Left forelimb (tissue), 1 donor: ENCODE measurements at regions not wholly inside any gene's neighbourhood (a gene's known extent, or its start where the extent isn't known, plus 50 kb on each side); places are given as distances from the start of the nearest gene placed in this dataset.

Experiments
- DNase-seq: peaks from one replicate; pipeline ENCODE4 v3.0.0-alpha.2; 2018; ENCODE audit warnings: low spot score

DNA sequence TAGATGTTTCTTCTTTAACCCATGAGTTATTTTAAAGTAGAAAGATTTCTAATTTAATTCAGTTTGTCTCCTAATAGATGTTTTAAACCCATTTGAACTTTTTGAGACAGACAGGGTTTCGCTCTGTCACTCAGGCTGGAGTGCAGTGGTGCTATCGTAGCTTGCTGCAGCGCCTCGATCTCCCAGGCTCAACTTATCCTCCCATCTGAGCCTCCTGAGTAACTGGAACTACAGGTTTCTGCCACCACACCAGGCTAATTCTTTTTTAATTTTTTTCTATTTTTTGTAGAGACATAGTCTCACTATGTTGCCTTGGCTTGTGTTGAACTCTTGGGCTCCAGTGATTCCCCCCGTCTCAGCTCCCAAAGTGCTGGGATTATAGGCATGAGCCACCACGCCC, 53.0 kb upstream of the RAB18 start:
- no peak for DNase-seq

DNA sequence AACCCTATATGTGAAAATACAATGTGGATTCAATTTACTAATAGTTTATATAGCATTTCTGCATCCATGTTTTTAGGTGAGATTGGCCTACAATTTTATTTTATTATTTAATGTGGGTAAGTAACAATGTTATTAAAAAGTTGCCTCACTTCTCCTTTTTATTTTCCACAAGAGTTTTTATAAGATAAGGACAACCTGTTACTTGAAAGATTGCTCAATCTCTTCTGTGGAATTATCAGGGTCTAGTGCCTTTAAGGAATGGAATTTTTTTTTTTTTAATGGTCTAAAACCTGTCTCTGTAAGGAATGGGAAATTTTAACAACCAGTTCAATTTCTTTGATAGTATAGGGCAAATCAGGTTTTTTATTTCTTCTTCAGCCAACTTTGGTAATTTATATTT, 53.9 kb upstream of the RAB18 start:
- no peak for DNase-seq

DNA sequence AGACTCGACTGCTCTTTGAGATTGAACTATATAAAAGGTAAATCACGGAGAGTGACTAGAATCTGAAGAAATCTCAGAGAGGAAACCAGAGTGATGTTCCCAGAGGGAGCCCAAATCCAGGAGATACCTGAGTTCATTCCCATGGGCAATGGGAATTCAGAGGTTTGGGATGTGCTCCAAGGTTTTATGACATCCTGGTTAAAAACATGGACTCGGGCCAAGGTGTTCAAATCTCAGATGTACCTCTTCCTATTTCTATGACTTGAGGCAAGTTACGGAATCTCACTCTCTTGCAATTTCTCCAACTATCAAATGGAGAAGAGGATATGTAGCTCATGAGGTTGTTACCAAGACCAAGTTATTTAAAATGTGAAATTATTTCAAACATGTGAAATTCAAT, 54.5 kb upstream of the RAB18 start:
- DNase-seq, result no peak

DNA sequence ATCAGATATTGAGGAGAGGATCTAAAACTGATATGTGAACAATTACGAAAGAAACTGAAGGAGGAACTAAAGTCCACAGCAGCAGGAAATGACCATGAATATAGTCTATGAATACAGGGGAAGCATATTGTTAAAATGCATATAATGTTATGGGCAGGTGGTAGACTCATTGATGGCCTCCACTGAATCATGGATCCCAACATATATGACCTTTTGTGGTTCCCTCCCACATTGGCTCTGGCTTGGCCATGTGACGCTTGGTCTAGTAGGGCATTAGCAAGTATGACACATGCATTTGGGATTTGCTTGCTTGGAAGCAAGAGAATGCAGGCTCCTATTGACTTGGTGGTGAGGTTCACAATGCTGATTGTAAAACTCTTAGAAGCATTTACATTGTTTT, 55.2 kb upstream of the RAB18 start:
- no peak for DNase-seq

DNA sequence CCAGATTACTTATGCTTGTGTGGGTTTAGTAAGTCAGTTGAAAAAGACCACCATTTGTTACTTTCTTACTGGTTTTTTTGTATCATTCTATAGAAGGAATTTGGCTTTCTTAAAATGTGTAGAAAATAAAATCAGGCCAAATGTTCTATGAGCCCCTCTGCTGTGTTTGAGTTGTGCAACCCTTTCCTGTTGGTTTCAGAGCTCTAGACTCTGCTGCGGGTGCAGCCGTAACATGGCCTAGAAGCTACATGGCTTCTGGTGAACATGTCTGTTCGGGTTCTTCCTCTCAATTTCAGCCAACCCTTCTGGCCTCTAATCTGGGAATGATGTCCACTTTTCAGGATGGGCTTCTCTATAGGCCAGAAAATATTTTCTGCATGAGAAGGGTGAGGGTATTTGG, 56.6 kb upstream of the RAB18 start:
- no peak for DNase-seq

DNA sequence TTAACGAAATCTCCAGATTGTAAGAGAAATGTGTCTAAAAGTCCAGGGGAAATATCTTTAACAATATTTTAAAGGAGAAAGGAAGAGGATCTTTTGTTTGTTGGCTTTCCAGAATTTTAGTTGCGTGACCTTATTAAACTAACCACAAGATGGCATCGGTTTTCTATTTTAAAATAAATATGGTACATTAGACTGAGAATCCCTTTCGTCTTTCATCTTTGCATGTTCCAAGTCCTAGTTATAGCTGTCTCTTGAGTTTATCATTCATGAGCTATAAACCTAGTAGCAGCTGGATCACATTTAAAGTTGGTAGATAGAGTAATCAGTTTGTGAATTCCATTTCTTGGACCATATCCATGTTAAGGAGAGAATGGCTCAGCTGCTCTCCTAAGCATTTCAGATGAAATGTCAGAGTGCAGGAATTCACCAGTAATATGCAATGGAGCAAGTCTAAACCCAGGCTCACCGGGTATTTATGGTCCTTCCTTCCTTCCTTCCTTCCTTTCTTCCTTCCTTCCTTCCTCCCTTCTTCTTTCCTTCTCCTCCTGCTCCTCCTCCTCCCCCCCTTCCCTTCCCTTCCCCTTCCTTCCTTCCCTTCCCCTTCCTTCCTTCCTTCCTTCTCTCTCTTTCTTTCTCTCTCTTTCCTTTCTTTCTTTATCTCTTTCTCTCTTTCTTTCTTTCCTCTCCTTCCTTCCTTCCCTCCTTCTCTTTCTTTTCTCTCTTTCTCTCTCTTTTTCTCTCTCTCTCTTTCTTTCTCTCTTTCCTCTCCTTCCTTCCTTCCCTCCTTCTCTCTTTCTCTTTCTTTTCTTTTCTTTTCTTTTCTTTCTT, 57.8 kb upstream of the RAB18 start:
- no peak for DNase-seq

DNA sequence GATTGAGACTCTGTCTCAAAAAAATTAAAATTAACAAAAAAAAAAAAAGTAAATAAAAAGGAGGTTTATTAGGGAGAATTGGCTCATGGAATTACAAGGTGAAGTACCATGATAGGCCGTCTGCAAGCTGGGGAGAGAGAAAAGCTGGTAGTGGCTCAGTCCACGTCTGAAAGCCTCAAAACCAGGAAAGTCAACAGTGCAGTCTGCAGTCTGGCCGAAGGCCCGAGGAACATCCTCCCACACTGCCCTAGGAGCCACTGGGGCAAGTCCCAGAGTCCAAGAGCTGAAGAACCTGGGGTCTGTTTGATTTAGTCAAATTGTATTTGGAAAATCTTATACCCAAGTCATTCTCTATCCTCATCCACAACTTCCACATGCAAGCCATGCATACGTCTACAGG, 59.0 kb upstream of the RAB18 start:
- no peak for DNase-seq

DNA sequence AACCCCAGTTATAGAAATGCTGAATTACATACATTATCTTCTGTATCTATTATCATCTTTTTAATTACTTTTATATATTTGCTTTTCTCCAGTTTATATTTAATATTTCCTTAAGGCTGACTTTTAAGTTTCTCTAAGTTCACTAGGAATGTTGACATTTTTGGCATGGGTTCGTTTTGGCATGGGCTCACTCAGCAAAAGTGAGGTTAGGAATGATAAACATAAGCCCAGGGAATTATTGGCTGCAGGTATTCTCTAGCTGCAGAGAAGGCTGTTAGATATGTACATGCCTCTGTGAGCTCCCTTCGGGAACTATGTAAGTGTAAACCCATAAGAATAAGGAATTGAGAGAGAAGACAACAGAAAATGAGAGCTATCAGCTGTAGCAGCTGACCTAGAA, 63.6 kb upstream of the RAB18 start:
- no peak for DNase-seq

DNA sequence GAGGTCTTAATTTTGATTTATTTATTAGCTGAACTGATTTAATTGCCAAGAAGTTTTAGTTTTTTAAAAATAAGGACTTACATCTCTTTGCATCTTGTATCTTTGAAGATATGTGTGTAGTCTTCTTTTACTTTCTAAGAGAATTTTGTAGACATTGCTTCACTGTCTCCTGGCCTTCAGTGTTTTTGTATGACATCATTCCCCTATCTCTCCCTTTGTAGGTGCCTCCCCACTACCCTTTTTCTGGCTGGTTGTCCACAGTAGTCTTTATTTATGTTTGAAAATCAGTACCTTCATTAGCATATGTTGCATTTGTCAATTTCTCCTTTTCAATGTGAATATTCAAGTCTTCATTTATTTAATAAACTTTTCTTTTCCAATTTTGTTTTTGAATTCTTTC, 64.1 kb upstream of the RAB18 start:
- no peak for DNase-seq

DNA sequence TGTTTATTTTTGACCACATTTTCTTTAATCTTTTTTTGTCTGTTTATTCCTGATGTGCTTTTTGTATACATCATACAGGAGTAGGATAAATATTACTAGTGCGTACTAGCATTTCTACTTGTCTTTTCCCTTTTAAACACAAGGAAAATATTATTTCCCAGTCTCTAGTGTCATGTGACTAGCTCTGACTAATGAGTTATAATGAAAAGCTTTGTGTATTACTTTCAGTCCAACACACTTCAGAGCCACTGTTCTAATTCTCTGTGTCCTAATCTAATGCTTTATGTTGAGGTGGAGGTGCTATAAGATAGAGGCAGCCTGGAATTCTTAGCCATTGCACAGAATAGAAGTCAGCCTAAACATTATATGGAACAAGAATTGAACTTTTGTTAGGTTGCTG, 65.0 kb upstream of the RAB18 start:
- DNase-seq, result no peak

DNA sequence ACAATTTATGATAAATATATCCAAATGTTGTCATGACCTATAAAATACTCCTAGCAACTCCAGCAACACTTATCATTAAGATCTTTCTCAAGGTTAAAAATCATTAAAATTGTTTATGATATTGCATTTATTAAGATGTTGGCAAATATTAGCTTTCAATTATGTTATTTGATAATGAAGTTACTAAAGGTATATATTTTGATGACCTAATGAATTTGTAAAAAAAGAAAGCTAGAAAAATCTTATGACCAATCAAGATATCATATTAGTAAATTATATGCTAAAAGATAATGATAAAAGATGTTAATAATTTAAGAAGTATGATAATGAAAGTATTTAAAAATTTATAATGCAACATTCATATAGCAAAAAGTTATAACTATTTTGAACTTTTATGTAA, 66.3 kb upstream of the RAB18 start:
- no peak for DNase-seq

DNA sequence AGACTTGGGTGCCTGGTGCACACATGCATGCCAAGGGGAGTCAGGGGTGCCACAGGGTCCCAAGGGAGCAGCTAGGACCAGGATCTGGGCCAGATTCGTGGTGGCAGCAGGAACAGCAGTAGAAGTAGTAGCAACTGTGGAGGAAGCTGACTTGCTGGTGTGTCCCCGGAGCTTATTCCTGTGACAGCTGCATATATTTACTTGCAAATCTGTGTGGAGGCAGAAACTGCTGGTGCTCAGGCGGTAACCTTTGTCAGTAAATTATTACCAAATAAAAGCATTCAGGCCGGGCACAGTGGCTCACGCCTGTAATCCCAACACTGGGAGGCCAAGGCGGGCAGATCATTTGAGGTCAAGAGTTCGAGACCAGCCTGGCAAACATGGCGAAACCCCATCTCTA, 67.4 kb upstream of the RAB18 start:
- DNase-seq, result no peak

DNA sequence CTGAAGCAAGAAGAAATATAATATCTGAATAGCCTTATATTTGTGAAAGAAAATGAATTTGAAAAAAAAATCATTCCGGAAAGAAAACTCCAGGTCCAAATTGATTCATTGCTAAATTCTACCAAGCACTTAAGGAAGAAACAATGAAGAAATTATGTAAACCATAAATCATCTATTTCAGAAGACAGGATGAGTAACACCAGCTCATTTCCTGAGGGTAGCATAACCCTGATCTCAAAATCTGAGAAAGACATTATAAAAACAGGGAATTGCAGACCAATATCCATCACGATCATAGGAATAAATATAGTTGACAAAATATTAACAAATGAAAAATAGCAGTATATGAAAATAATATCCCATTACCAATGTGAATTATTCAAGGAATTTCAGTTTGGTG, 70.1 kb upstream of the RAB18 start:
- no peak for DNase-seq

DNA sequence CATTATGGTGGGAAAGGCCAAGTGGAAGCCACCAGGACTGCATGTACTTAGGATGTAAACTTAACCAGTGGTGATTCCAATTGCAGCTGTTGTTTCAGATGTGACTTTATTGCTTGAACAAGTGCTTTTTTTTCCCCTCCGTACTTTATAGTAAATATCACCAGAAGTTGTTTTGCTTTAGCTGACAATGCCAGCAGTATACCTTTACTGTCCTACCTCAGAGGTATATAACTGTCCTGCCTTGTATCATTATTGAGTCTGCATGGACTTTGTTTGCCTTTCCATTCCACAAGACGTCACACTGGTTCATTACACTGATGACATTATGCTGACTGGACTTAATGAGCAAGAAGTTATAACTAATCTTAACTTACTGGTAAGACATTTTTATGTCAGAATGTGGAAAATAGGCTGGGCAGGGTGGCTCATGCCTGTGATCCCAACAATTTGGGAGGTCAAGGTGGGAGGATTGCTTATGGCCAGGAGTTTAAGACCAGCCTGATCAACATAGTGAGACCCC, 77.1 kb upstream of the RAB18 start:
- DNase-seq, result no peak

DNA sequence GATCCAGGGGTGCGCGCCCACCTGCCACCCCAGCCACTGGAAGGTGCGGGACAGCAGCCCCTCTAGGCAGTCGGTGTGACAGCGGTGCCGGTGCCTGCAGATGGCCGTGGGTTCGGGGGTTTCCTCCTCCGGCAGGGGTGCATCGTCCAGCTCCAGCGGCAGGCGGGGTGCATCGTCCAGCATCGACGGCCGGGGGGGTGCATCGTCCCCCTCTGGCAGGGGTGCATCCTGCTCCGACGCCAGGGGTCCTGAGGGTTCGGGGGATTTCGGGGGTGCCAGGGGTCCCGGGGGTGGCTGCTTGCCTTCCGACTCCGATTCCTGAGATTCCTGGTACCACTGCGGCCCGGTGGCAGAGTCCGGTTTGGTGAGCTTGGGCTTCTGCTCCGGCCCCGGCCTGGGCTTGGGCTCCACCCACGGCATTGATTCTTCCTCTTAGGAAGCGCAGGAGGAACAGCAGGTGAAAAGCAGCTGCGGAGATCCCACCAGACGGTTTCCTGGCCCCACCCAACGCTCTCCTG, 90.2 kb upstream of the RAB18 start:
- DNase-seq, result no peak

DNA sequence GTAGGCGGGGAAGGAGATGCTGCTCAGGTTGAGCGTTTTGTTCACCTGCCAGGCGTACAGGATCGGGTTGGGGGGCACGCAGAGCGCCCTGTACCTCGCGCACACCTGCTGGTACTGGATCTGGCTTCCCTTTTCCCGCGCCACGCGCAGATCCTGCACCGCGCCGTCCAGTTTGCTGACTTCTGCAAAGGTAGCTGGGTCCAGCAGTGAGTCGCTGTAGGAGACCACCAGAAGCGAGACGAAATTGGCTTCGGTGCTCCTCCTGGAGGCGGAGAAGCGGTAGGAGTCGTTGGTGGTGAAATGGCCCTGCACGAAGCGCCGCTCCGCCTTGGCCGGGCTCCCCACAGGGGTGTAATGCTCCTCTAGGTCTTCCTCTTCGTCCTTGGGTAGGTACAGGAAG, 90.7 kb upstream of the RAB18 start:
- DNase-seq, result no peak

DNA sequence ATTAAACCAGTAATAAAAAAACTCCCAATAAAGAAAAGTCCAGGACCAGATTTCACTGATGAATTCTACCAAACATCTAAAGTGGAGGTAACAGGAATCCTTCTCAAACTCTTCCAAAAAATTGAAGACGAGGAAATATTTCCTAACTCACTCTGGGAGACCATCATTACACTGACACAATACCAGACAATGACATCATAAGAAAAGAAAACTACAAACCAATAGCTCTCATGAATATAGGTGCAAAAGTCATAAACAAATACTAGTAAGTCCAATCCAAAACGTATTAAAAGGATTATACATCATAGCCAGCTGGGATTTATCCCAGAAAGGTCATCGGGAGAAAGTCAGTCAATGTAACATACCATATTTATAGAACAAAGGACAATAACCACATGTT, 94.0 kb upstream of the RAB18 start:
- no peak for DNase-seq

DNA sequence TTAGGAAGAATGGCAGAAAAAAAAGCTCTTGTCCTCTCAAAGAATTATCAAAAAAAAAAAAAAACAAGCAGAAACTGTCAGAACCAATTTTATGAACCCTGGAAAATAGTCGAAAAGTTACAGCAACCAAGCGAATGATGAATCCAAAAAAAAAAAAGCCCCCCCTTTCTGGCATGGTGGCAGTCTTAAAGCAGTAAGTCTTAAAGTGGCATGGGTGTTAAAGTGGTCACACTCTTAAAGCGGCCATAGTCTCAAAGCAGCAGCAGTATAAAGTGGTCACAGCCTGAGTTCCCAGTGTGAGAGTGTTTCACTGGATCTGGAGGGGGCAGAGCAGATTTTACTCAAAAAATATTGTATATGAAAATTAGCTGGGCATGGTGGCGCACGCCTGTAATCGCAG, 96.8 kb upstream of the RAB18 start:
- DNase-seq, result no peak

DNA sequence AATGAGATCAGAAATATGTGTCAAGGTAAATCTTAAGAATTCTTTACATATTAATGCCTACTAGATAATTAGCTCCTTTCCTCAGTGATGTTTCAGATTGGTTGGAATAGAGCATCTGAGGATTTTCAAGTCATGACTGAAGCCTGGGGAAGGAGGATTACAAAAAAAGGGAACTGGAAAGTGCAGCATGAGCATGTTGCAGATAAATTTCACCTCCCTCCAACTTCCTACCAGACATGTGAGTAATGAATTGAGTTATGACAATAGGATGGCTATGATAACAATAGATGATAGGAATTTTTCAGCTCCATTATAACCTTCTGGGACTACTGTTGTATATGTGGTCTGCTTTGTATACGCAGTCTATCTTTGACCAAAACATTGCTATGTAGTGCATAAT, 104.2 kb upstream of the RAB18 start:
- no peak for DNase-seq

DNA sequence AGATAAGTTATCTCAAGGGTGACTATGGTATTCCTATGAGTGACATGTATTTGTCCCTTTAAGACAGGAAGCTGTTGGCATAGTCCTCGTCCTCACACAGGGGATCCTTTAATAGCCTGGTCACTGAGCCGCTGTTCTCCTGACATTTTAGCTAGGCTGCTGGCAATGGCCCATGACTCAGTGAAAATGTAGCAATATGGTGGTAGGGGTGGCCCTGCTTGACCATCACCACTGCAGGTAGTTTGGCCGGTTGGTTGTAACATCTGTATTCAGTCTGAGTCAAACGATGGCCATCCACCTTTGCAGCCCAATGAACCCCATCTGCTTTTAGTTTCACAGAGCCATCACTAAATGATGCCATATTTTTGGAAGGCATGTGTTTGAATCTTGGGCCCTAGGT, 110.1 kb upstream of the RAB18 start:
- no peak for DNase-seq

DNA sequence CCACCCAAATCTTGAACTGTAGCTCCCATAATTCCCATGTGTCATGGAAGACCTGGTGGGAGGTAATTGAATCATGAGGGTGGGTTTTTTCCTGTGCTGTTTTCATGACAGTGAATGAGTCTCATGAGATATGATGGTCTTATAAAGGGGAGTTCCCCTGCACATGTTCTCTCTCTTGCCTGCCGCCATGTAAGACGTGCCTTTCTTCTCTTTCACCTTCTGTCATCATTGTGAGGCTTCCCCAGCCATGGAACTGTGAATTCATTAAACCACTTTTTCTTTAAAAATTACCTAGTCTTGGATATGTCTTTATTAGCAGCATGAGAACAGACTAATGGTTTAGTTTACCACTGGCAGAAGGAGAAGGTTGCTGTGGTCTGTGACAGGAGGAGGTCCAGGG, 111.5 kb upstream of the RAB18 start:
- DNase-seq, result no peak

DNA sequence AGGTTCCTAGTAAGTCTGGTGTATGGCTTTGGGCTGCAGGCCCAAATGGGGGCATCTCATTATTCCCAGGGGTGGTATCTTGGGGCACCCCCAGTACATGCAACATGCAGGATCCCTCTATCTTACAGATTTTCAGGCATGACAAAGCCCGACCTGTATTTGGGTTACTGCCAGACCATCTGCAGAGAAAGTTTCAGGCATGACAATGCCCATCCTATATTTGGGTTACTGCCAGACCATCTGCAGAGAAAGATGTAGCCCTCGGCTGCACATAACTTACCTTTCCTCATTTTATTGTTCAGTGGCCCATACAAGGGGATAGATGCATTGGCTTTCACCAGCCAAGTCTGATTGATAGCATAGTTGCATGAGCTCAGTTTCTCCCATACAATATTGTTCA, 112.2 kb upstream of the RAB18 start:
- DNase-seq, result no peak

DNA sequence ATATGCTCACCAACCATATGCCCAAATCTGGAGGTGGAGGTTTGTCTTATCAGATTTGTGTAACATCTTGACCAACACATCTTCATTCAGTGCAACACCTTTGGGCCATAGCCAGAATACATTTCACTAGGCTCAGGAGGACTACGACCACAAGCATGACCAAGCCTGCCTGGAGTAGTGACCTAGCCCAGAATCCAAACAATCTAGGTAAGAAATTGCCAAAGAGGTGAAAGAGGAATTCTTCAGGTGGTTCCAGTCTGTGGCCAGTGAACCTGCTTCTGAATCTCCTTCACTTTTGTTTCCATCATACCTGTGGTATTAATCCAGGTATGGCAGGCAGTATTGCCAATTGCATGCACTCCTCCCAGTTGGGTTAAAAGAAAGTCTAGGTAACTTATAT, 112.8 kb upstream of the RAB18 start:
- no peak for DNase-seq

DNA sequence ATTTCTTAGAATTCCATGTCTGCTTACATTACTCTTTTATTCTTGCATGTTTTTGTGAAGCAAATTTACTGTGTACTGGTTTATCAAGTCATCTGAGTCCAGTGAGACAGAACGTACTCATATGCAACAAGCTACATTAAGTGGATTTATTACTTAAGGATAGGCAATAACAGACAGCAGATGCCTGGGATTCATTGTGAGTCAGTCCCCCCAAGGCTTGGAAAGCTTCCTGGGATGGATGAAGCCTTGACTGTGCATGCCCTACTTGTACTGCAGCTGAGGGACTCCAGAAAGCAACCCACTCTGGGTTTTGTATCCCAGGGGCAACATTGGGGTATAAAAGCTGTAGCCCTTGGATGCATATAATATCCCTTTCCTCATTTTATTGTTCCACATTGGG, 113.4 kb upstream of the RAB18 start:
- DNase-seq, result no peak
